ENCODE measurements at regions not wholly inside any gene's neighbourhood (a gene's known extent, or its start where the extent isn't known, plus 50 kb on each side); places are given as distances from the start of the nearest gene placed in this dataset.

GRCh38 chr16:86388976-86389375 lies 121.4 kb upstream of the FOXF1 start:
- H4K20me1 ChIP-seq (replicated peaks; ENCODE audit: control insufficient read depth, extremely low read depth, insufficient read depth, low read length) = no peaks in the 10 kb centered on the region
- POLR2A ChIA-PET = no interaction called here
- no peaks in the 10 kb centered on the region for H3K27me3 ChIP-seq (ENCODE audit: control insufficient read depth in 2 of 2, insufficient read depth in 2 of 2, low read length in 2 of 2)
- TF ChIP-seq POLR2AphosphoS5 (IDR thresholded peaks at IDR 0.05; ENCODE audit: insufficient read depth, low read depth, low read length) (no peak), CTCF (IDR thresholded peaks at IDR 0.05; ENCODE audit: extremely low read depth in 1 of 2, insufficient read depth in 1 of 2, low read depth in 1 of 2, low read length in 2 of 2) (no peak), EZH2 (IDR thresholded peaks at IDR 0.05; ENCODE audit: borderline replicate concordance, low read depth, low read length, severe bottlenecking) (no peak), MYC (IDR thresholded peaks at IDR 0.05; ENCODE audit: low read depth, low read length) (no peak), FOS (IDR thresholded peaks at IDR 0.05; ENCODE audit: borderline replicate concordance, insufficient read depth, low read length) (no peak), POLR2A (IDR thresholded peaks at IDR 0.05; ENCODE audit: low read depth, low read length) (no peak), JUN (IDR thresholded peaks at IDR 0.05; ENCODE audit: borderline replicate concordance, insufficient read depth, insufficient read length, low read depth) (no peak), GATA2 (IDR thresholded peaks at IDR 0.05; ENCODE audit: insufficient read depth, insufficient read length, low read depth, low read length) (no peak), MAX (IDR thresholded peaks at IDR 0.05; ENCODE audit: insufficient read depth, insufficient read length) (no peak)
- CTCF ChIA-PET = no interaction called here
- peak; percentile 70 for FAIRE-seq
- no peaks in the 10 kb centered on the region for H3K36me3 ChIP-seq (ENCODE audit: control insufficient read depth in 2 of 2, extremely low read depth in 1 of 2, insufficient read depth in 2 of 2, low read length in 2 of 2)
- no peak overlapping the region for H3K4me3 ChIP-seq (replicated peaks in 1 of 3; ENCODE audit: insufficient read depth in 1 of 3, low read depth in 1 of 3, low read length in 3 of 3)
- peaks cover 62% of the 10 kb centered on the region for H3K4me1 ChIP-seq (ENCODE audit: control insufficient read depth, extremely low read depth, insufficient read depth, low read length)
- TSS peak; percentile 16 for BruUV-seq (replicated peaks)
- DNase-seq (ENCODE audit: low read depth, low spot score) = peak; percentile 19
- H3K27ac ChIP-seq (ENCODE audit: insufficient read depth, low read depth, low read length) = peak overlapping the region; percentile 89
- peak overlapping the region; percentile 53 for H3K9ac ChIP-seq (replicated peaks; ENCODE audit: extremely low read depth, insufficient read depth, low read length)
- H2AFZ ChIP-seq (ENCODE audit: low read depth, low read length) = no peak overlapping the region
- dilution Hi-C loops (cut with MboI; ENCODE audit: extremely low pct_ligation_motif_present, low sequenced_read_pairs) (no loop called here), intact Hi-C loops (cut with micrococcal nuclease) (loop anchor here (2.0 to 10.0 kb wide), 3 partner anchors 122 to 928 kb away; partner anchors contain the start of genes C16orf95 and FOXF1)
- H3K79me2 ChIP-seq (ENCODE audit: control insufficient read depth, insufficient read depth, low read length) = no peaks in the 10 kb centered on the region
- H3K9me3 ChIP-seq (replicated peaks; ENCODE audit: control insufficient read depth, insufficient read depth, low read length) = no peaks in the 10 kb centered on the region
- H3K9me1 ChIP-seq (replicated peaks; ENCODE audit: control insufficient read depth, extremely low read depth, insufficient read depth, low read length) = no peaks in the 10 kb centered on the region
- H3K4me2 ChIP-seq (ENCODE audit: insufficient read depth, low read length) = peak overlapping the region; percentile 63

Measured in endothelial cell of umbilical vein (primary cell).